Ovary (tissue), 7 donors: ENCODE measurements at regions not wholly inside any gene's neighbourhood (a gene's known extent, or its start where the extent isn't known, plus 50 kb on each side); places are given as distances from the start of the nearest gene placed in this dataset.

ENCODE experiments used
- DNase-seq, 5 donors: peaks; one replicate each; pipeline ENCODE4 v3.0.0-alpha.2; 2019 to 2020
- H3K27ac ChIP-seq, 2 donors: fragments of 200-600 bp; one replicate each; pipeline versions ENCODE4 v1.5.1 to v1.8.0; 2019 to 2022
- H3K27me3 ChIP-seq: fragments of 200-600 bp; one replicate; pipeline ENCODE4 v1.8.0; 2022
- H3K36me3 ChIP-seq: fragments of 200-600 bp; sonication (generic); one replicate; pipeline ENCODE4 v1.5.1; 2019
- H3K4me1 ChIP-seq: one replicate; pipeline ENCODE4 v1.8.1; 2013; ENCODE audit warnings: mild to moderate bottlenecking, moderate library complexity; ENCODE audit not compliant: insufficient read depth
- H3K4me3 ChIP-seq: fragments of 200-600 bp; sonication (generic); one replicate; pipeline ENCODE4 v1.5.1; 2017
- H3K9me3 ChIP-seq, 2 donors: fragments of 200-600 bp in 1 of 2; sonication (generic) in 1 of 2; one replicate each; pipeline versions ENCODE4 v1.5.1 to v1.8.1; 2013 to 2019; ENCODE audit warnings: mild to moderate bottlenecking in 1 of 2, moderate library complexity in 1 of 2
- CTCF ChIP-seq, 3 donors: fragments of 450-650 bp in 2 of 3; fragments of 200-600 bp in 1 of 3; IDR thresholded peaks; one replicate each; pipeline versions ENCODE4 v1.5.1 to v1.8.0; 2016 to 2022; ENCODE audit warnings: antibody characterized with exemption in 3 of 3, mild to moderate bottlenecking in 1 of 3
- EP300 ChIP-seq: sonication (generic); formaldehyde crosslinking; IDR thresholded peaks from one replicate; pipeline ENCODE4 v1.6.1; 2017; ENCODE audit warnings: antibody characterized with exemption
- POLR2A ChIP-seq: fragments of 450-650 bp; IDR thresholded peaks from one replicate; pipeline ENCODE4 v1.6.1; 2017; ENCODE audit warnings: antibody characterized with exemption, mild to moderate bottlenecking, moderate library complexity
- WGBS, 3 donors: extraction: QIAGEN DNeasy Blood & Tissue Kit in 1 of 3; methylation state at CpG; one replicate each; pipeline versions ENCODE4 v1.1.5 to v1.1.7; 2013 to 2017; 5-methylcytosine and 5-hydroxymethylcytosine counted together
- intact Hi-C, 4 donors: fragments of 100-400 bp; cut with DNase I; formaldehyde crosslinking; loops; one replicate each; pipeline versions ENCODE4 v1.11.0 to v1.15.1; 2022 to 2023
- donor health status: DM: no; HTN: no; CAD: no; lungs with moderate emphysema.
- donor health status: DM: no; HTN: no; CAD: no.
- donor health status: Bipolar disorder and iron deficiency.
- donor health status: DM: no; HTN: no; CAD: no.
- donor health status: DM: yes; HTN: yes; CAD: no.

- Histone ChIP-seq H3K4me3 (no peak overlapping the region), H3K27me3 (no peaks in the 10 kb centered on the region), H3K27ac (no peak overlapping the region), H3K4me1 (no peaks in the 10 kb centered on the region), H3K36me3 (no peaks in the 10 kb centered on the region), H3K9me3 (no peaks in the 10 kb centered on the region)
- DNase-seq, result no peak
- TF ChIP-seq CTCF (IDR thresholded peaks at IDR 0.05) (no peak), POLR2A (no peak), EP300 (no peak)
- 51 to 57% (median 51%) methylated on average over 1 of the region's 1 CpG for WGBS, 3 donors
- intact Hi-C loops, result no loop called here
Measured at GRCh38 chr2:77999376-77999775, 477.2 kb upstream of the LRRTM4 start.

DNA sequence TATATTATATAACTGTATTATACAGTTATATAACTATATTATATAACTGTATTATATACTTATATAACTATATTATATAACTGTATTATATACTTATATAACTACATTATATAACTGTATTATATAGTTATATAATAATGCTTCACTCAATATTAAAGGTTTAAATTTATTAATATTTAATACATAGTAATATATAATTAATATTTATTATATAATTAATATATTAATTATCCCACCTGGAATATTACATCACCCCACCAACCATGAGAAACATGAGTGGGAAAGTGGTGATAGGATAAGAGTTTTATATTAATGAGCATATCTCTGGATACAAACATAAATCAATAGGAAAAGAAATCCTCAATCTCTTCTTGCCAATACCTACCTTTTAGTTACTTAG, 487.1 kb upstream of the LRRTM4 start:
- no peaks in the 10 kb centered on the region for H3K27me3 ChIP-seq
- intact Hi-C loops, result no loop called here
- no peaks in the 10 kb centered on the region for H3K9me3 ChIP-seq
- H3K4me1 ChIP-seq, result no peaks in the 10 kb centered on the region
- no peak overlapping the region for H3K4me3 ChIP-seq
- DNase-seq, result no peak
- H3K36me3 ChIP-seq, result no peaks in the 10 kb centered on the region
- no peak overlapping the region for H3K27ac ChIP-seq
- no peak for TF ChIP-seq CTCF (IDR thresholded peaks at IDR 0.05)

DNA sequence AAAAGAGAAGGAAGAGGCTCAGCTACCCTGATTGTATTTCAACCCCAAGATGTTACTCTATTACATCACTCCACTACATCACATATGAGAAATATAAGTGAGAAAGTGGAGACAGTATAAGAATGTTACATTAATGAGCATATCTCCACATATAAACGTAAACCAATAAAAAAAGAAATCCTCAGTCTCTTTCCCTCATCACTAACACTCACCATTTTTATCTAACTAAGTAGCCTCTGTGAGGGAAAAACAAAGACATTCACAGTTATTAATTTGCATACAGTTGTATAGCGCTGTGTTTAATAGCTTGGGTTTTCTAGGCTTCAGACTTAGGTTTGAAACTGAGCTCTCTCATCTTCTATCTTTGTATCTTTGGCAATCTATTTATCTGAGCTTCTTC, 489.1 kb upstream of the LRRTM4 start:
- Histone ChIP-seq H3K9me3 (no peaks in the 10 kb centered on the region), H3K27ac (no peak overlapping the region), H3K4me3 (no peak overlapping the region), H3K36me3 (no peaks in the 10 kb centered on the region), H3K4me1 (no peaks in the 10 kb centered on the region), H3K27me3 (no peaks in the 10 kb centered on the region)
- intact Hi-C loops, result no loop called here
- TF ChIP-seq CTCF (IDR thresholded peaks at IDR 0.05) (no peak), POLR2A (no peak), EP300 (no peak)
- WGBS, 3 donors, result 78 to 90% (median 78%) methylated on average over 2 of the region's 2 CpGs
- DNase-seq, result no peak

- WGBS, 3 donors, result 50 to 63% (median 53%) methylated on average over 4 of the region's 4 CpGs
- DNase-seq, result no peak
- H3K4me3 ChIP-seq, result no peak overlapping the region
- intact Hi-C loops, result no loop called here
- no peaks in the 10 kb centered on the region for H3K9me3 ChIP-seq
- no peak overlapping the region for H3K27ac ChIP-seq
- no peaks in the 10 kb centered on the region for H3K4me1 ChIP-seq
- H3K36me3 ChIP-seq, result no peaks in the 10 kb centered on the region
- no peaks in the 10 kb centered on the region for H3K27me3 ChIP-seq
- TF ChIP-seq POLR2A (no peak), CTCF (IDR thresholded peaks at IDR 0.05) (no peak), EP300 (no peak)
Measured at GRCh38 chr2:78020491-78020890, 498.3 kb upstream of the LRRTM4 start.

GRCh38 chr2:78023356-78023755, 501.2 kb upstream of the LRRTM4 start:
- no peaks in the 10 kb centered on the region for H3K4me1 ChIP-seq
- H3K27ac ChIP-seq, result no peak overlapping the region
- H3K27me3 ChIP-seq, result no peaks in the 10 kb centered on the region
- WGBS, 3 donors, result 57 to 73% (median 60%) methylated on average over 1 of the region's 1 CpG
- intact Hi-C loops, result no loop called here
- no peak for DNase-seq
- H3K9me3 ChIP-seq, result no peaks in the 10 kb centered on the region
- no peaks in the 10 kb centered on the region for H3K36me3 ChIP-seq
- no peak overlapping the region for H3K4me3 ChIP-seq
- TF ChIP-seq POLR2A (no peak), EP300 (no peak), CTCF (IDR thresholded peaks at IDR 0.05) (no peak)
